ENCODE measurements at regions not wholly inside any gene's neighbourhood (a gene's known extent, or its start where the extent isn't known, plus 50 kb on each side); places are given as distances from the start of the nearest gene placed in this dataset.
A peak's percentile ranks its signal among the peaks of the same experiment; 100 is the strongest.

- H3K4me1 ChIP-seq = 0 out of 3 replicates have a peak, but pooled peaks cover 7% of the 10 kb centered on the region
- ChIA-PET POLR2A (no interaction called here), CTCF (interaction anchor here (1.2 to 2.2 kb wide), 2 partner anchors 11 to 32 kb away, joined by 4 to 6 read pairs; no protein-coding TSS in a partner anchor)
- ATAC-seq = no peak
- no peak for DNase-seq (ENCODE audit: low read depth in 1 of 2, low spot score in 1 of 2)
- no peaks in the 10 kb centered on the region for H3K9me3 ChIP-seq
- H3K4me2 ChIP-seq = no peak overlapping the region
- peak overlapping the region in 1 of 2 experiments; percentile 22; a peak in 1 of 6 replicates for H3K27ac ChIP-seq
- 75% methylated on average over 4 of the region's 7 CpGs for WGBS (ENCODE audit: missing lambda C conversion rate)
- H3K4me3 ChIP-seq = no peak overlapping the region
- FAIRE-seq = no peak
- TF ChIP-seq, protein P1, sequence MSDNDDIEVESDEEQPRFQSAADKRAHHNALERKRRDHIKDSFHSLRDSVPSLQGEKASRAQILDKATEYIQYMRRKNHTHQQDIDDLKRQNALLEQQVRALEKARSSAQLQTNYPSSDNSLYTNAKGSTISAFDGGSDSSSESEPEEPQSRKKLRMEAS (IDR thresholded peaks at IDR 0.05) = no peak
- TF ChIP-seq SREBF2 (IDR thresholded peaks at IDR 0.05) (no peak), EP300 (IDR thresholded peaks at IDR 0.05) (no peak), POLR2A (IDR thresholded peaks at IDR 0.05; ENCODE audit: low read length) (no peak), HOXB13 (CRISPR knock-in tag; IDR thresholded peaks at IDR 0.05; ENCODE audit: low read depth) (no peak), PHF8 (IDR thresholded peaks at IDR 0.05; ENCODE audit: borderline replicate concordance, low read depth) (no peak), RARB (CRISPR knock-in tag; IDR thresholded peaks at IDR 0.05) (no peak), CHD2 (IDR thresholded peaks at IDR 0.05; ENCODE audit: low read length, partially characterized antibody) (no peak), TP53 (CRISPR knock-in tag; IDR thresholded peaks at IDR 0.05) (no peak), ESRRA (IDR thresholded peaks at IDR 0.05; ENCODE audit: borderline replicate concordance, low read length) (no peak)
Observed at GRCh38 chr7:36018816-36019484, 134.1 kb upstream of the EEPD1 start.

- FAIRE-seq (no peak), DNase-seq (ENCODE audit: low read depth in 1 of 2, low spot score in 1 of 2) (no peak), ATAC-seq (no peak)
- ChIA-PET CTCF (interaction anchor here (1.3 to 2.2 kb wide), 2 partner anchors 12 to 33 kb away, joined by 3 to 6 read pairs; no protein-coding TSS in a partner anchor), POLR2A (no interaction called here)
- no peak overlapping the region for H3K27ac ChIP-seq
- no peaks in the 10 kb centered on the region for H3K9me3 ChIP-seq
- WGBS (ENCODE audit: missing lambda C conversion rate) = 85% methylated on average over 4 of the region's 4 CpGs
- H3K4me3 ChIP-seq = no peak overlapping the region
- no peak overlapping the region for H3K4me2 ChIP-seq
- H3K4me1 ChIP-seq = 0 out of 3 replicates have a peak, but pooled peaks cover 7% of the 10 kb centered on the region
- TF ChIP-seq MAZ (IDR thresholded peaks at IDR 0.05; ENCODE audit: borderline replicate concordance, low read depth, low read length) (no peak), MAFK (IDR thresholded peaks at IDR 0.05; ENCODE audit: partially characterized antibody) (no peak), USF2 (IDR thresholded peaks at IDR 0.05) (no peak), MYC (IDR thresholded peaks at IDR 0.05; ENCODE audit: borderline replicate concordance, low read length) (no peak), FOXS1 (CRISPR knock-in tag; IDR thresholded peaks at IDR 0.05) (no peak), KDM1A (IDR thresholded peaks at IDR 0.05; ENCODE audit: low read depth) (no peak), FOSB (CRISPR knock-in tag; IDR thresholded peaks at IDR 0.05) (no peak), ZSCAN20 (CRISPR knock-in tag; IDR thresholded peaks at IDR 0.05) (no peak), SMC3 (IDR thresholded peaks at IDR 0.05) (no peak), HOXB13 (CRISPR knock-in tag; IDR thresholded peaks at IDR 0.05; ENCODE audit: low read depth) (no peak), TFCP2L1 (CRISPR knock-in tag; IDR thresholded peaks at IDR 0.05) (no peak), HOXA7 (CRISPR knock-in tag; IDR thresholded peaks at IDR 0.05) (no peak), BCL3 (IDR thresholded peaks at IDR 0.05) (no peak), HDAC2 (IDR thresholded peaks at IDR 0.05) (no peak), JUN (IDR thresholded peaks at IDR 0.05) (no peak)
- TF ChIP-seq, protein P2, sequence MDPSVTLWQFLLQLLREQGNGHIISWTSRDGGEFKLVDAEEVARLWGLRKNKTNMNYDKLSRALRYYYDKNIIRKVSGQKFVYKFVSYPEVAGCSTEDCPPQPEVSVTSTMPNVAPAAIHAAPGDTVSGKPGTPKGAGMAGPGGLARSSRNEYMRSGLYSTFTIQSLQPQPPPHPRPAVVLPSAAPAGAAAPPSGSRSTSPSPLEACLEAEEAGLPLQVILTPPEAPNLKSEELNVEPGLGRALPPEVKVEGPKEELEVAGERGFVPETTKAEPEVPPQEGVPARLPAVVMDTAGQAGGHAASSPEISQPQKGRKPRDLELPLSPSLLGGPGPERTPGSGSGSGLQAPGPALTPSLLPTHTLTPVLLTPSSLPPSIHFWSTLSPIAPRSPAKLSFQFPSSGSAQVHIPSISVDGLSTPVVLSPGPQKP (IDR thresholded peaks at IDR 0.05; ENCODE audit: low read depth, low read length) = no peak
- TF ChIP-seq, protein P3, sequence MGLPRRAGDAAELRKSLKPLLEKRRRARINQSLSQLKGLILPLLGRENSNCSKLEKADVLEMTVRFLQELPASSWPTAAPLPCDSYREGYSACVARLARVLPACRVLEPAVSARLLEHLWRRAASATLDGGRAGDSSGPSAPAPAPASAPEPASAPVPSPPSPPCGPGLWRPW (IDR thresholded peaks at IDR 0.05) = no peak
Observed at GRCh38 chr7:36019538-36019937, 133.5 kb upstream of the EEPD1 start.
